GM19025 (cell line): ENCODE measurements at regions not wholly inside any gene's neighbourhood (a gene's known extent, or its start where the extent isn't known, plus 50 kb on each side); places are given as distances from the start of the nearest gene placed in this dataset.

Experiments
- ATAC-seq: cut with Tn5 transposase; IDR thresholded peaks from one replicate; pipeline ENCODE4 v1.9.1; 2021; ENCODE audit warnings: mild to moderate bottlenecking, low read depth, moderate library complexity; ENCODE audit not compliant: unreplicated experiment

DNA sequence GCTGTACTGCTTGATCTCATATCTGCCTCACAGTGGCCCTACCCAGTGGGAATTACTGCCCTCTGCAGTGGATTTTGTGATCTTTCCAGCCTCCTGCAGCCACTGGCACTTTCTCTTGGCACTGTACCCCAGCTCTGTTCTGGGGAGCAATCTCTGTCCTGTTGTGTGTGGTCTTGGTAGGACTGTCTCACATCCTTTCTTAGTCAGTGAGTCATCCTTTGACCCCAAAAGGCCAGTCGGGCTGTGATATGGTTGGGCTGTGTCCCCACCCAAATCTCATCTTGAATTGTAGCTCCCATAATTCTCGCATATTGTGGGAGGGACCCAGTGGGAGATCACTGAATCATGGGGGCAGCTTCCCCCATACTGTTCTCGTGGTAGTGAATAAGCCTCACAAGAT is 133.3 kb upstream of the TPM1 start:
- no peak for ATAC-seq

DNA sequence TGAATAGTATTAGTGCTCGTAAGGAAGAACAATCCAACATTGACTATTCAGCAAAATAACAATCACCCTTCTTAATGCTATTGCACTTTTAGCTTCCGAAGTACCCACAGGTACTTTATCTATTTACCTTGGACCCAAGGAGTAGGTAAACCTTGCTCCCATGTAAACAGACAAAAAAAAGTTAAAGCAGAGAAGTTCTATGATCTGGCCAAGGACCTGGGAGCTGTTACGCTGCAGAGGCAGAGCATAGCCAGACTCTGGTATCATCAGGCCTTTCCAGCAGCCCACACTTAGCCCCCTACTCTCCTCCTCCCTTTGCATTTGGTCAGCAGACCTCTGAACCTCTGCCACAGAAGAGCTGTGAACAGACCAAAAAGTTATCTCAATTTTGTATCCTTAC is 130.3 kb upstream of the TPM1 start:
- ATAC-seq: no peak

DNA sequence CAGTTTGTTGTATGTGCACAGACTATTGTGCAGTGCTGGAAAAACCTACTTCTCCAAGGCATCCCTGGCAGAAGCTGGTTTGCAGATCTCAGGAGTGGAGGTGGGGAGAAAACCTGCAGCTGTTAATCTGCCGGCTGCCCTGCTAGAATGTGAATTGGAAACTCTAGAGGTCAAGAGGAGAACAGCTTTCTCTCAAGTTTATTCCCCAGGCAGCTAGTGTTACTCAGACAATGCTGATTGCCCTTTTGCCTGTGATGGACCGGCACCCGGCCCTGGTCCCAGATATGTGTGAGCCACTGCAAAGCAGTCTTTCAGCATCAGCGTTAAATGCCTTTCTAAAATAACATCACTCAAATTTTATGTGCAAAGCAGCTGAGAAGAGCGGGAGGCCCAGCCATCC is 129.7 kb upstream of the TPM1 start:
- ATAC-seq: no peak

DNA sequence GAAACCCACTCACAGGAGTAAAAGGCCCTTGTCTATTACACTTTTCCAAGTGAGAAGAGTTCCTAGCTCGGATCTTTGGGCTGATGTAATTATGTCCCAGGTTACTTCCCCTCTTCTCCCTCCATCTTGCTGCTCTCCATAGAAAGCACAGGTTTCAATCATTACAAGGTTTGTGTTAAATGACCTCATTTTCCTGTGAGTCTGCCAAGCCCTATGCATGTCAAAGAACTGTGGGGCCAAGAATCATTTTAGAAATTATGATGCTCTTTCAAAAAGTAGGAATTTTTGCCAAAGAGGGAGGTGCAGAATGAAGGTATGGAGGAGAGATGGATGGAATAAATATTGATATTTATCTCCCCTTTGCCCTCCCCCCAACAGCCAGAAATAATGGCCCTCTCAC is 129.3 kb upstream of the TPM1 start:
- ATAC-seq: no peak

DNA sequence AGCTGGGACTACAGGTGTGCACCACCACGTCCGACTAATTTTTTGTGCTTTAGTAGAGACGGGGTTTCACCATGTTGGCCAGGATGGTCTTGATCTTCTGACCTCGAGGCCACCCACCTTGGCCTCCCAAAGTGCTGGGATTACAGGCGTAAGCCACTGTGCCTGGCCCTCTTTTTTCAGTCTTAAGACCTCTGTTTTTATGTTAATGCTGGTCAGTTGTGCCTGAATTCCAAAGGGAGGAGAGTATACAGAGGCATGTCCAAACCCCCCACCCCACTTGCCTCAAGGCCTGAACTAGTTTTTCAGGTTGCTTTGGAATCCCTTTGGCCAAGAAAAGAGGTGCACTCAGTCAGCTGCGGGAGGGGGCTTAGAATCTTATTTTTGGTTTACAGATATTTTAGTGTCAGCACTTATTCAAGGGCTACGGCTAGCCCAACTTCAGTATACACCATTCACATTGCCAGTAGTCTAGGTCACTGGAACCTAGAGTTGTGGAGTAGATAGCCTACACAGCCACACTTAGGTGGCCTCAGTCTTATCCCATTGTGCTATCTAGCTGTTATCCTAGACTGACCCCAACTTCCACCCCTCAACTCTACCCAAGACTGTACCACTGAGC is 128.0 kb upstream of the TPM1 start:
- ATAC-seq: no peak

DNA sequence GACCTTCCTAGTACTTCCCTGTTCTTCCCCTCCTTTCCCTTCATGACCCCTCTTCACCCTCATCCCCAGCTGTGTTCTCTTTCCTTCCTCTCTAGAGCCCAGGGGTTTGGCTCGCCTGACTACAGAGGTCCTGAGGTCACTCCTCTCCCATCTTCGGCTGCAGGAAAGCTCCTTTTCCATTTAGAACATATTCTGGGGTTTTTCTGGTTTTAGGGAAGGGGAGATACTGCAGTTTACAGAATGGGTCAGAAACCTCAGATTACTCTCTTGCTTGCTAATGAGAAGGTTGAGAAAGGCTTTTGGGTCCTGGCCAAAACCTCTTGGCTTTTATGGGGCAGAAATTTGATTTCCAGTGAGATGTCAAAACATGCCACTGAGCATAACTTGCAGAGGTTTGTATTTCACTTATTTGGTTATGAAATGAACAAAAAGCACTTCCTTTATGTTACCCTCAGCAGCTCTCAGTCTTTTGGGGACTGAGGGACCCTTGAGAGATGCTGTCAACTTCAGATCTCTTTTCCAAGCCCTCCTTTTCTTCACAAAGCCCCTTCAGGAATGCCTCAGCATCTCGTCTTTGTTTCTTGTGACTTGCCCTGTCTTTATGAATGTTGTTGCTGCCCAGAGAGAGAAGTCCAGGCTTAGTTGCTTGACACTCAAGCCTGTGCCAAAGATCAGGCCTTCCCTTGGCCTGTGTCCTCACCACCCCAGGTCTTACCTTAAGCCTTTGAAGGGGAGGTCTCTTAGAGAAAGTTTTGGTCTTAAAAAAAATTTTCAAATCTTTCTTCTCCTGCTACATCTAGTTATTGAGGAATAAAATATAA is 121.7 kb upstream of the TPM1 start:
- ATAC-seq: no peak

DNA sequence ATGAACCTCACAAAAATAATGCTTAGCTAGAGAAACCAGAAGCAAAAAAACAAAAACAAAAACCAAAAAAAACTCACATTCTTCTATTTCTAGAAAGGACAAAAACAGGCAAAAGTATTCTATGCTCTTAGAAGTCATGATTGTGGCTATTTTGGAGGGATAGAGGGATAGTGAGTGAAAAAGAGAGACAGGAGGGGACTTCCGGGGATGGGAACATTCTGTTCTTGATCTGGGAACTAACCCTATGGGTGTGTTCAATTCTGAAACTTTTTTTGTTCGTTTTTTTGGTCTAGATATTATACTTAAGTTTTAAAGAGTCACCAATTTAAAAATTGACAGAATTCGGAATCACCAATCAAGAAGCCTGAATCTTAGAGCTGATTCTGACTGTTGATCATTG is 120.0 kb upstream of the TPM1 start:
- ATAC-seq: no peak

DNA sequence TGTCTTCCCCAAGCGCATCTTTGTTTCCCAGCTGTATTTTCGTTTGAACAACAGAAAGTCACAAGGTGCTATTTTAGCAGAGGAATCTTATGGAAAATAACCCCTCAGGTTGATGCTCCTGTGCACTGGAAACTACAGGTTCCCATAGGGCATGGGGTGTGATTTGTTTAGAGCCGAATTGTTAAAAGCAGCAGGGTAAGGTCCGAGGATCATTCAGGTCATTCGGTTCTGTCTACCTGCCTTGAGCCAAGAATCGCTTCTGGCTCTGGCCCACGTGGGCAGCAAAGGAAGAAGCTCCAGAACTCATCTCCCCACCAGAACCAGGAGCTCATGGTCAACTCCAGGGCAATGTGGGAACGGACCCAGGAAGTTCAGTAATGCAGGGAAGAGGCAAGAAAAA is 116.7 kb upstream of the TPM1 start:
- no peak for ATAC-seq

DNA sequence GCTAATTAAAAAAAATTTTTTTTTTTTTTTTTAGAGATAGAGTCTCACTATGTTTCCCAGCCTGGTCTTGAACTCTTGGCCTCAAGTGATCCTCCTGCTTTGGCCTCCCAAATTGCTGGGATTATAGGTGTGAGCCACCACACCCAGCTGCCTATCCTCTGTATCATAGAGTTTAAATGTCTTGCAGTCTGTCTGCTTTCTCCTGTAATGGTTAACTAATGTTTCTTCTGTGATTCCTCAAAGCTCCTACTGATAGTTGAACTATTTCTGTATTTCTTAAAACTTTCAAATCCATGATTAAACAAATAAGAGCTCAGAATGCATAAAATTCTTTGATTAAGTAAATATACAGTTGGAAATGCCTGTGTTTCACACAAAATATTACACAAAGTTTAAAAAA is 115.4 kb upstream of the TPM1 start:
- ATAC-seq: no peak

DNA sequence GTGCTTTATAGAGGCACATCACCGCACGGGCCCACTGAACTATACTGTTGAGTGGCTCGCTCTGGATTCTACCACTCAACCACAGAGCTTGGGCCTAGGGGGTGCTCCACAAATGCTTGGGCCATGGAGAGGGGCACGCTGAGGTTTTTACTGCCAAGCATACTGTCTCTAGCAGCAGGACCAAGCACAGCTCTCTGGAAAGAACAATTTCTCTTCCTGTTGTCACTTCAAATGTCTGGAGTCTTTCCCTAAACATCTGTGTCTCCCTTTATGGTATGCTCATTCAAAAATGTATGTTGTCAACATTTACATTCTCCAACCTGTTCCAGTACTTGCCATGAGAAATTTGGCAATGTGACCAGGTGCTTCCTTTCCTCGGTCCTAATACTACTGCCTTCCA is 114.7 kb upstream of the TPM1 start:
- no peak for ATAC-seq

DNA sequence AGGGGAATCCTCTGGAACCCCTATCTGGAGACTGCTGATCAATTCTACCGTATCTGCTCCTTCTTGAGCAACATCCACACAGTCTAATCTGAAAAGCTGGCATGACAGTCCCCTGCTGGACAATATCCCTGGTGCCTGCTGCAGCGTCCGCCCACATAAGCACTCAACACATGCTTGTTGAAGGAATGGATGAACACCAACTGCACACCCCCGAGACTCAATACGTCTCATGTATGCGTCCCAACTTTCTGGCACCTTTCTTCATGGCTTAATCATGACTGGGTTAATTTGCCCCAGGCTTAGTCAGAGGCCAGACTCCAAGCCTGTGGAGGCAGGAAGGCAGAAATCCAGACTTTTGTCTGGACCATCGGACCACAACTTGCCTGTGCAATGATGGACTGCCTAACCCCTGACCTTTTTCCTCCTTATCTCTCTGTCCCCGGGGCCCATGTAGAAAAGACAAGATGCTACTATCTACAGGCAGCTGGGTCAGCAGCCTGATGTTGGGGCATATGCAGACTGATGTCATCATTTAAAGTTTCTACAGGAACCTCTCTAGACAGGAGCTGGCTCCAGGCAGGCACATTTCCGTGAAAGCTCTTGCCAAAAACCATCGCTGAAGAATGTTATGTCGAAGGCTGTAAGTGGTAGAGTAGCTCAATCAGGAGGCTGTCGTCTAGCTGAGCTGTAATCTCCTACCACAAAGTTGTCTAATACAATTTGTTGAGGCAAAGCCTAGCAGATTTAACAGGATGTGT is 114.1 kb upstream of the TPM1 start:
- no peak for ATAC-seq

DNA sequence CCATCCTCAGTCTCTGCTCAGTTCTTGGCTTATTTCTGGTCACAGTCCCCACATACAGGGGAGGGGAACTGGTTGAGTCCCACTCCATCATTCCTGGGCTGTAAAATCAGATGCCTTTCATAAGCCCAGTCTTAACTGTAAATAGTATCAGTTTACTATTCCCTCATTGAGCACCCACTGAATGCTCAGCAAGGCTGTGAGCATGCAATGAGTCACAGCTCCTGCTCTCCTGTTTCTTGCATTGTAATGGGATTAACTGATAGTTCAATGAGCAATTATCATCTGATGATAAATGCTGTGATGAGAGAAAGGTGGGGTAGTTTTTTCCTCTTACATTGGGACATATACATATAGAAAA is 113.6 kb upstream of the TPM1 start:
- ATAC-seq: no peak

DNA sequence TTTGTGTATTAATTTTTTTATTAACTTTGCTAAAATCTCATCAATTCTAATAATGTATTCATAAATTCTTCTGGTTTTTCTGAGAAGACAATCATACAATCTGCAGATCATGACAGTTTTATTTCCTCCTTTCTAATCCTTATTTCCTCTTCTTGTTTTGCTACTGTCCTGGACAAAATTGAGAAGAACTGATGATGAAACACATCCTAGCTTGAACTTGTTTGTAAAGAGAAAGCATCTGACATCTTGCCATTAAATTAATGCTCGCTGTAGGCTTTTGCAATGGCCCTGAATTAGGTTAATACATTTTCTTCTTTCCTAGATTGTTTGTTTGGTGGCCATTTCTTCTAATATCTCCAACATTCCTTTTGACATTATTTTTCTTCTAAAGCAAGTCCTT is 110.9 kb upstream of the TPM1 start:
- ATAC-seq: no peak

DNA sequence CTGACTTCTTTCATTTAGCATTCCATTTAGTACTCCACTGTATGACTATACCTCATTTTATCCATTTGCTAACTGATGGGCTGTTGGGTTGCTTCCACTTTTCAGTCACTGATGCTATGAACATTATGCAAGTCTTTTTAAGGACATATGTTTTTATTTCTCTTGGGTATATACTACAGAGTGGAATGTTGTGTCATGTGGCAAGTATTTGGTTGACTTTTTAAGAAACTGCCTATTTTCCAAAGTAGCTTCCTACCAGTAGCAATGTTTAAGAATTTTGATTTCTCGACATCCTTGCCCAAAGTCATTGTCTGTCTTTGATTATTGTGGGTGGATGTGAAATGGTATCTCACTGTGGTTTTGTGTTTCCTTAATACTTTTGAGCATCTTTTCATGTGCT is 110.1 kb upstream of the TPM1 start:
- no peak for ATAC-seq

DNA sequence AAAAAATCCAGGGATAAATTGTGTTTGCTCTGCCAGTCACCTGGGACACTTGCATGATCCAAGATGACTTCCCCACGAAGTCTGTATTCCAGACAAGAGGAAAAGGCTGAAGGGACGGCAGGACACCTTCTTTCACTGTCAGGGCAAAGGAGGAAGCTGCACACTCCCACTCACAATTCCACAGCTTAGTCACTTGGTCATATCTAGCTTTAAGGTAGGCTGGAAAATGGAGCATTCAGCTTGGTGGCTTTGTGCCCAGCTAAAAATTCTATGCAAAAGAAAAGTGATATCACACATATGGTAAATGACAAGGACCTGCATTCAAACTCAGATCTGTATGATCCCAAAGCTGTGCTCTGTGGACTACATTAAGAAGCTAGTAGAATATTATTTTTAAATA is 109.2 kb upstream of the TPM1 start:
- no peak for ATAC-seq

DNA sequence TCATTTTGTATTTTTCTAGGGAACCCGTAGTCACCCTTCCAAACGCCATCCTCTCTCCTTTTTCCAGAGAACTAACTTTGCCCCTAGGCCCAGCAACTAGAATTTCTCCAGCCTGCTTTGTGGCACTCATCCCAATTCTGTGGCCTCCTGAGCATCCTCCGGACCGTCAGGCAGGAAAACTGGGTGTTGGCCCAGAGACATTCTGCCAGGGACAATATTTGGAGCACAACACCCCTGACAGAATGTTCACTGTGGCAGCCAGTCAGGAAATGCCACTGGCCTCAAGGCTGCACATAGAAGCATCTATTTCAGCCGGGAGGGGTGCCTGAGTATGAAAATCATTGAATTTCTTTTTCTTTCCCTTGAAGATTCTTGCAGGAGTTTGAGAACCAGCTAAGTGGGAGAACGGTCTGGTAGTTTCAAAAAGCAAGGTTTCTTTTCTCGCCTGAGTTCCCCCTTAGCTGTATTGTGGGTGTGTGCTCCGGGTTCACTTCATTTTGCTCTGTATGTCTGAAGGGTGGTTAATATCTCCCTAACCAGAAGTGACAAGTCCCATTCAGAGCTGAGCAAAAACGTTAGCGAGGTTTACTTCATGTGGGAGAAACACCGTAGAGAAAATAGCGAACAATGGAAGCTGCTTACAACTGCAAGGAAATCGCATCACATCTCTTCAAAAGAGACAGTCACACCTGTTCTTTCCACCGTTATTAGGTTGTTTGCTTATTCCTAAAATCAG is 108.1 kb upstream of the TPM1 start:
- ATAC-seq: no peak

DNA sequence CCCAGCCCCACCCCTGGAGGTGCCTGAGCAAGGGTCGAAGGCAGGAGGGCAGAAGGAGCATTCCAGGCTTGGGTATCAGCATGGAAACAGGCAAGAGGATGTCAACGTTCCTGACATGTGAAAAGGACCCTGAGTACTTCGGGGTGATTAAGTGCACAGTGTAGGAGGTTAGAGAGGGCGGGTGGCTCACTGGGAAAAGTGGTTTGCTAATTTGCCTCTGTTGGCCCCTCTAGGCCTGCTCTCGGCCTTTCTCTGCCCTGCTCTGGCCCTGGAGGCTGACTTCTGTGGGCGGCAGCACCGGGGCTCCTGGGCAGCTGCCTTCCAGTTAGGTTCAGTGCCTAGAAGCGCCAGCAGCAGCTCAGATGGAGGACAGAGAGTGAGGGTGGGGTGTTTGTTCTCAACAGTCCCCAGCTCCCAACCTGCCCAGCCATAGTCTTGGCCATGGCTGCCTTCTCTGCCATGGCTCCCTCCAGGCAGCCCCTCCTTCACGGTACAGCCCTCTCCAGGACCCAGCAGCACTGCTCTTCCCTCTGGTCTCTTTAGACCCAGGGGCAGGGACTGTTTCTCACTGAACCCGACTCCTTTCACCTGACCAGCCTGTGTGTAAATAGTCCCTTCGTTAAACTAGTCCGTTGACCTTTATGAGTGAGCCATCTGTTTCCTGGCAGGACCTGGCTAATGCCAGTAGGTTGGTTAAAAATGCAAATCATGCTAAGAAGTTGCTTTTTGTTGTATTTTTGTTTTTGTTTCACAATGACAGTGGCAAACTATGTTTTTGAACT is 107.1 kb upstream of the TPM1 start:
- ATAC-seq: peak; percentile 81

DNA sequence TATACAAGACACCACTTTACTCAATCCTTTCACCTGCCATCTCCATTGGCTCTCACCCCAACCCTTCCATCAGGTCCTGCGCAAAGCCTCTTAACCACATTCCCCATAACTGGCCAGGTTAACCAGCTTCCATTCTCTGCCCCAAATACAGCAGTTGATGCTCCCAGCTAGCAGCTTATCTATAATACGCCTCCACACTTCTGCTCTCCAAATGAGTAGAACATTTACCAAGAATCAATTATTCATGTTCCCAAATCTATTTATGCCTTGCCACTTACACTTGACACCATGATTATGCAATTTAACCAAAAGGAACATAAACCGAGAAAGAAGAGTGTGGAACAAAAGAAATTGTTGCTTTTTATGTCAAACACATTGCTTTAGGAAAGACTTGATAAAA is 103.7 kb upstream of the TPM1 start:
- no peak for ATAC-seq

DNA sequence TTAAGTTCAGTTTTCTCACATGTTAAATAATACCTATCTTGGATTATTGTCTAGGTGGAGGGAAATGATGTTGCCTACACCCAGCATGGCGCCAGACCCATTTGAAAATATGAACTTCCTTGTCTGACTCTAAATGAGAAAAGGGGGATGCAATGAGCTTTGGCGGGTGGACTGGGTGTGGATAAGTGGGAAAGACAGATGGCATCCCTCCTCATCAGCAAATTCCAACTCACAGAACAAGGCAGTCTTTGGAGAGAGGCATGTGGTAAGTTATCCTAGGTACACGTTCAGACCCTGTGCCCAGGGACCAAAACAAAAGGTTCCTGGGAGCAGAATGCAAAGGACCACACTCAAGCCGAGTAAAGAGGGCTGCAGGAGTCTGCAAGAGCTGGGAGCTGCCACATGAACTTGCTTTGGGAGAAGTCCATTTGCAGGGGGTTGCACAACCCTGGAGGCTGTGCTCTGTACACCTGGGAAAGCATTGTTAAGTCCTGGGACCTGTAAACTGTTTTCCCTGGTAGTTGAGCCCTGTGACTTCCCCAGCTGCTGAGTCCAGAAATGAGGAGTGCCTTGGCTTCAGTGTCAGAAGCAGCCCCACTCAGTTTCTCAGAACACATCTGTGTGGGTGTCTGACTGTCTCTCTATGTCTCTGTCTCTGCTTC is 102.3 kb upstream of the TPM1 start:
- no peak for ATAC-seq
